Activated CD8-positive, alpha-beta T cell treated with anti-CD3 and anti-CD28 coated beads, Interleukin-2, amount 10 ng/mL, durations not matched to agents 7 days and 5 days (primary cell): ENCODE measurements at regions not wholly inside any gene's neighbourhood (a gene's known extent, or its start where the extent isn't known, plus 50 kb on each side); places are given as distances from the start of the nearest gene placed in this dataset.

ENCODE experiments used
- ATAC-seq: fragments of 150-1000 bp; cut with Tn5 transposase; one replicate; pipeline ENCODE4 v1.10.0; 2021; ENCODE audit warnings: moderate library complexity
- CTCF ChIA-PET: fragments of 350-600 bp; sonication (Branson Sonifier 250); formaldehyde crosslinking; loops from one replicate; lab custom pipeline; 2021; ENCODE audit warnings: antibody characterized with exemption; lab: Charles Lee
- POLR2A ChIA-PET: fragments of 350-600 bp; sonication (Branson Sonifier 250); formaldehyde crosslinking; loops from one replicate; lab custom pipeline; 2021; ENCODE audit warnings: antibody characterized with exemption; lab: Charles Lee
- DNase-seq: peaks from one replicate; pipeline ENCODE4 v3.0.0-alpha.2; 2020
- H3K27ac Mint-ChIP-seq: one replicate; pipeline ENCODE4 v1.8.0; 2021; ENCODE audit warnings: mild to moderate bottlenecking, mixed read lengths
- H3K27me3 Mint-ChIP-seq: one replicate; pipeline ENCODE4 v1.8.0; 2021; ENCODE audit warnings: low read depth, mixed read lengths
- H3K36me3 Mint-ChIP-seq: one replicate; pipeline ENCODE4 v1.8.0; 2021; ENCODE audit warnings: low read depth, mixed read lengths
- H3K4me1 Mint-ChIP-seq: one replicate; pipeline ENCODE4 v1.8.0; 2021; ENCODE audit warnings: low read depth, mixed read lengths
- H3K4me3 Mint-ChIP-seq: one replicate; pipeline ENCODE4 v1.8.0; 2021; ENCODE audit warnings: mild to moderate bottlenecking, mixed read lengths
- H3K9me3 Mint-ChIP-seq: one replicate; pipeline ENCODE4 v1.8.0; 2022; ENCODE audit warnings: mixed read lengths; ENCODE audit not compliant: insufficient read depth

GRCh38 chr13:55245005-55245644 lies 1895.6 kb upstream of the PRR20A start:
- H3K27ac Mint-ChIP-seq: no peak overlapping the region
- ATAC-seq: no peak
- H3K4me1 Mint-ChIP-seq: no peaks in the 10 kb centered on the region
- H3K36me3 Mint-ChIP-seq: no peaks in the 10 kb centered on the region
- DNase-seq: no peak
- no peak overlapping the region for H3K4me3 Mint-ChIP-seq
- H3K27me3 Mint-ChIP-seq: no peaks in the 10 kb centered on the region
- peaks cover 23% of the 10 kb centered on the region for H3K9me3 Mint-ChIP-seq
- CTCF ChIA-PET: no interaction called here
- POLR2A ChIA-PET: no interaction called here

GRCh38 chr13:55255236-55255635 lies 1885.5 kb upstream of the PRR20A start:
- Mint-ChIP-seq H3K4me1 (no peaks in the 10 kb centered on the region), H3K27ac (no peak overlapping the region), H3K9me3 (peaks cover 29% of the 10 kb centered on the region), H3K4me3 (no peak overlapping the region), H3K27me3 (no peaks in the 10 kb centered on the region), H3K36me3 (no peaks in the 10 kb centered on the region)
- ATAC-seq: no peak
- ChIA-PET POLR2A (no interaction called here), CTCF (no interaction called here)
- DNase-seq: no peak

- ATAC-seq (no peak), DNase-seq (no peak)
- Mint-ChIP-seq H3K36me3 (no peaks in the 10 kb centered on the region), H3K4me1 (no peaks in the 10 kb centered on the region), H3K4me3 (no peak overlapping the region), H3K27ac (no peak overlapping the region), H3K27me3 (no peaks in the 10 kb centered on the region), H3K9me3 (peaks cover 22% of the 10 kb centered on the region)
- ChIA-PET POLR2A (no interaction called here), CTCF (no interaction called here)
These were observed 1877.7 kb upstream of the PRR20A start for GRCh38 chr13:55263045-55263444.

- H3K4me3 Mint-ChIP-seq: no peak overlapping the region
These were observed 1874.1 kb upstream of the PRR20A start for GRCh38 chr13:55266644-55267043.

GRCh38 chr13:55298201-55298600 lies 1842.5 kb upstream of the PRR20A start:
- no peak overlapping the region for H3K4me3 Mint-ChIP-seq
- no peak overlapping the region for H3K27ac Mint-ChIP-seq
- no peaks in the 10 kb centered on the region for H3K4me1 Mint-ChIP-seq
- no peaks in the 10 kb centered on the region for H3K36me3 Mint-ChIP-seq
- DNase-seq (no peak), ATAC-seq (no peak)
- H3K27me3 Mint-ChIP-seq: no peaks in the 10 kb centered on the region
- ChIA-PET POLR2A (no interaction called here), CTCF (no interaction called here)
- H3K9me3 Mint-ChIP-seq: peaks cover 20% of the 10 kb centered on the region

More at GRCh38 chr13:55266644-55267043, 1874.1 kb upstream of the PRR20A start:
- Mint-ChIP-seq H3K9me3 (peaks cover 10% of the 10 kb centered on the region), H3K36me3 (no peaks in the 10 kb centered on the region), H3K27ac (no peak overlapping the region), H3K4me1 (no peaks in the 10 kb centered on the region), H3K27me3 (no peaks in the 10 kb centered on the region)
- DNase-seq (no peak), ATAC-seq (no peak)
- ChIA-PET CTCF (no interaction called here), POLR2A (no interaction called here)

GRCh38 chr13:55302568-55302967 lies 1838.2 kb upstream of the PRR20A start:
- Mint-ChIP-seq H3K36me3 (no peaks in the 10 kb centered on the region), H3K4me3 (no peak overlapping the region), H3K9me3 (peaks cover 18% of the 10 kb centered on the region), H3K4me1 (no peaks in the 10 kb centered on the region), H3K27ac (no peak overlapping the region), H3K27me3 (no peaks in the 10 kb centered on the region)
- DNase-seq: no peak
- ChIA-PET CTCF (no interaction called here), POLR2A (no interaction called here)
- ATAC-seq: no peak

- ChIA-PET CTCF (no interaction called here), POLR2A (no interaction called here)
- ATAC-seq (no peak), DNase-seq (no peak)
- Mint-ChIP-seq H3K9me3 (peaks cover 9% of the 10 kb centered on the region), H3K27ac (no peak overlapping the region), H3K36me3 (no peaks in the 10 kb centered on the region), H3K4me1 (no peaks in the 10 kb centered on the region), H3K4me3 (no peak overlapping the region), H3K27me3 (no peaks in the 10 kb centered on the region)
These were observed 1832.8 kb upstream of the PRR20A start for GRCh38 chr13:55307909-55308308.

- Mint-ChIP-seq H3K4me3 (no peak overlapping the region), H3K4me1 (no peaks in the 10 kb centered on the region), H3K27ac (no peak overlapping the region), H3K27me3 (no peaks in the 10 kb centered on the region), H3K36me3 (no peaks in the 10 kb centered on the region), H3K9me3 (peaks cover 28% of the 10 kb centered on the region)
- ChIA-PET POLR2A (no interaction called here), CTCF (no interaction called here)
- ATAC-seq (no peak), DNase-seq (no peak)
These were observed 1798.8 kb upstream of the PRR20A start for GRCh38 chr13:55341891-55342290.

GRCh38 chr13:55345224-55345623 lies 1795.5 kb upstream of the PRR20A start:
- H3K27ac Mint-ChIP-seq: no peak overlapping the region
- no peak overlapping the region for H3K4me3 Mint-ChIP-seq
- DNase-seq (no peak), ATAC-seq (no peak)
- ChIA-PET CTCF (no interaction called here), POLR2A (no interaction called here)
- H3K4me1 Mint-ChIP-seq: no peaks in the 10 kb centered on the region
- H3K9me3 Mint-ChIP-seq: peaks cover 20% of the 10 kb centered on the region
- no peaks in the 10 kb centered on the region for H3K36me3 Mint-ChIP-seq
- no peaks in the 10 kb centered on the region for H3K27me3 Mint-ChIP-seq

GRCh38 chr13:55347528-55347927 lies 1793.2 kb upstream of the PRR20A start:
- Mint-ChIP-seq H3K9me3 (peaks cover 8% of the 10 kb centered on the region), H3K27me3 (no peaks in the 10 kb centered on the region), H3K36me3 (no peaks in the 10 kb centered on the region), H3K4me3 (no peak overlapping the region), H3K27ac (no peak overlapping the region), H3K4me1 (no peaks in the 10 kb centered on the region)
- CTCF ChIA-PET: no interaction called here
- POLR2A ChIA-PET: no interaction called here
- DNase-seq (no peak), ATAC-seq (no peak)

GRCh38 chr13:55359067-55359466 lies 1781.7 kb upstream of the PRR20A start:
- DNase-seq (no peak), ATAC-seq (no peak)
- Mint-ChIP-seq H3K4me3 (no peak overlapping the region), H3K27ac (no peak overlapping the region), H3K9me3 (peaks cover 5% of the 10 kb centered on the region), H3K4me1 (no peaks in the 10 kb centered on the region), H3K36me3 (no peaks in the 10 kb centered on the region), H3K27me3 (no peaks in the 10 kb centered on the region)
- ChIA-PET CTCF (no interaction called here), POLR2A (no interaction called here)

GRCh38 chr13:55361141-55361540 lies 1779.6 kb upstream of the PRR20A start:
- ATAC-seq: no peak
- POLR2A ChIA-PET: no interaction called here
- H3K36me3 Mint-ChIP-seq: no peaks in the 10 kb centered on the region

GRCh38 chr13:55366676-55367075 lies 1774.0 kb upstream of the PRR20A start:
- Mint-ChIP-seq H3K4me1 (no peaks in the 10 kb centered on the region), H3K9me3 (peaks cover 15% of the 10 kb centered on the region), H3K27me3 (no peaks in the 10 kb centered on the region), H3K36me3 (no peaks in the 10 kb centered on the region), H3K27ac (no peak overlapping the region), H3K4me3 (no peak overlapping the region)
- no peak for ATAC-seq
- DNase-seq: no peak
- CTCF ChIA-PET: no interaction called here
- POLR2A ChIA-PET: no interaction called here

More at GRCh38 chr13:55361141-55361540, 1779.6 kb upstream of the PRR20A start:
- Mint-ChIP-seq H3K27ac (no peak overlapping the region), H3K27me3 (no peaks in the 10 kb centered on the region), H3K4me1 (no peaks in the 10 kb centered on the region), H3K4me3 (no peak overlapping the region), H3K9me3 (peaks cover 7% of the 10 kb centered on the region)
- CTCF ChIA-PET: no interaction called here
- no peak for DNase-seq
